HL-60/S4 treated with phorbol 12-myristate 13-acetate at 8.2 ng/mL for 4 days and 3 days (cell line): ENCODE measurements at regions not wholly inside any gene's neighbourhood (a gene's known extent, or its start where the extent isn't known, plus 50 kb on each side); places are given as distances from the start of the nearest gene placed in this dataset.

ENCODE experiments used
- in situ Hi-C: fragments of 300-500 bp; cut with MboI; formaldehyde crosslinking; loops from 2 replicates; pipeline ENCODE4 v1.15.0; 2022; ENCODE audit warnings: low sequenced_read_pairs

DNA sequence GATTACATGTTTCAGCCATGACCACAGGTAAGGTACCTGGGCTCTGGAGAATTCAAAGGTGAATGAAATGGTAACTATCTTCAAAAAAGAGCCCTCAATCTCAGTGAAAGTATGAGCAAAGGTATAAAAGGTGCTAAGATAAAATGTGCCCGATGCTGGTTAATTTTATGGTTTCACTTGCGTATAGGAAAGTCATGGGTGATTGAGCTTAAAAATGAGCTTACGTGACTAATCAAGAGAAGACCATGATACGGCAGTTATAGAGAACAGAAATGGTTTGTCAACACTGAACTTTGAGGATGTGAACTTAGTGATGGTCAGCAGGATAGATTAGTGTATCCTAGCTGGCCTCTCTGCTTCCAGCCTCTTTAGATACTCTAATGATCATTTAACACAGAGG, 320.1 kb downstream of the DEPDC1B start:
- in situ Hi-C loops = no loop called here

DNA sequence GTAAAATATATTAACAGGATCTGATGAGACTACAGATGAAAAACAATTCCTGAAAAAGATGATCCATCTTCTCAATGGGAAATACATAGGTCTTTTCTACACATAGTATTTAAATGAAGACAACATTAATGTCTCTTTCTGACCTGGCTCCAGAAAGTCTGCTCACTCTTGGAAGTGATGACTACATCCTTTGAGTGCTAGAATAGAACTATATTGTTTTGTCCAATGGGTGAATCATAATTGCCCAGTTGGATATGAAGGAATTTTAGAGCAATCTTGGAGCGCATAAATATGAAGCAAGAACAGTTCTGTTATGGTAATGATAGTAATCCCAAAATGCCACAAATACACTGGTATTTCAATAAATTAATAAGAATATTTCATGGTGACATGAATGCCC, 322.1 kb downstream of the DEPDC1B start:
- in situ Hi-C loops = no loop called here

DNA sequence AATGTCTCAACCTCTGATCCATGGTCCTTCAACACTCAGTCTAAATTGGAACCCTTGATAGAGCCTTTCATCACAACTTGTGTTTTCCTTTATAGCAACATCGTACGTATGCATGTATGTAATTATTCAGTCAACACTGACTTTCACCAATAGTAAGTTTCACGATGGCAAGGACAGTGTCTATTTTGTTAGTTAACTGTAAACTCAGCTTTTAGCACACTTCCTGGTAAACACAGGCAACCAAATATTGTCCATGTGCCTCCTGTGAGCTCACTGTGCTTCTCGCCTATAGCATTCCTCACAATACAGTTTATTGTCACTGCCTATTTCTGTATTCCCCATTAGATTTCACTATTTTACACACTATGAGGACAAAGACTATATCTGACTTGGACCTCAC, 323.1 kb downstream of the DEPDC1B start:
- in situ Hi-C loops = no loop called here

DNA sequence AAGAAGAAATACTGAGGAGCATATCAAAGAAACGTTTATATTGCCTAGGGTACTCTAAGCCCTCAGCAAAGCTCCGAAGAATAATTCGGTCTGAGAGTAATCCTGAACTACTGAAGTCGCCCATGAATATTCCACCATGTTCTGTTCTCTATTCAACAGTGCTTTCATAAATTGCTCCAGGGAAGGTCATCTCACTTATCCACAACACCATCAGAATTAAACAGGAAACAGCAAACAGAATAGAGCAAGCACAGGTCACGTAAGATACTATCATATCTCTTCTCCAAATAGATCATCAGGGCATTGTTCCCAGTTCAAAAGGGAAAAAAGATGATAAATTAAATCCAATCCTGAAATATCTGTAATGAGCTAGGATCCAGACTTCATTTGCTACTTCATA, 325.6 kb downstream of the DEPDC1B start:
- in situ Hi-C loops = no loop called here

- in situ Hi-C loops = no loop called here
Observed at GRCh38 chr5:60372786-60373185, 327.2 kb downstream of the DEPDC1B start.

DNA sequence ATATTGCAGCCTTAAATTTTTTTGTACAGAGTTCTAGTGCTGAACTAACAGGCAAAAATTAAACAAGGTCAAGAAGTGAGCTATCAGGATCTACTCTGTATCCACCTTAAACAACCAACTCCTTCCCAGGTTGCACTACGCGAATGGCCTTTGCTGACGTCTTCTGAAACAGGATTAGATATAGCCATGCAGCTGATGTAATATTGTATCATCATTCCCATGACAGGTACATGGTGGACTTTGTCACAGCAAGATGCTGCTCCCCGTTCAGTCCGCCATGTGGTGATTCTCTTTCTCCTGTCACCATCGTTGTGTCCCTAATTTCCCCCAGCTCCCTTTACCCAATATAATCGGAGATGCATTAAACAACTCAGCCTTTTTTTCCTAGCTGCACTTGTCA, 328.9 kb downstream of the DEPDC1B start:
- in situ Hi-C loops = no loop called here

GRCh38 chr5:60370508-60370907, 329.5 kb downstream of the DEPDC1B start:
- in situ Hi-C loops = no loop called here

- in situ Hi-C loops = no loop called here
Observed at GRCh38 chr5:60369391-60369790, 330.6 kb downstream of the DEPDC1B start.

GRCh38 chr5:60368100-60368499, 331.9 kb downstream of the DEPDC1B start:
- in situ Hi-C loops = no loop called here

GRCh38 chr5:60366489-60366888, 333.5 kb downstream of the DEPDC1B start:
- in situ Hi-C loops = no loop called here

- in situ Hi-C loops = no loop called here
Observed at GRCh38 chr5:60365001-60365400, 335.0 kb downstream of the DEPDC1B start.

DNA sequence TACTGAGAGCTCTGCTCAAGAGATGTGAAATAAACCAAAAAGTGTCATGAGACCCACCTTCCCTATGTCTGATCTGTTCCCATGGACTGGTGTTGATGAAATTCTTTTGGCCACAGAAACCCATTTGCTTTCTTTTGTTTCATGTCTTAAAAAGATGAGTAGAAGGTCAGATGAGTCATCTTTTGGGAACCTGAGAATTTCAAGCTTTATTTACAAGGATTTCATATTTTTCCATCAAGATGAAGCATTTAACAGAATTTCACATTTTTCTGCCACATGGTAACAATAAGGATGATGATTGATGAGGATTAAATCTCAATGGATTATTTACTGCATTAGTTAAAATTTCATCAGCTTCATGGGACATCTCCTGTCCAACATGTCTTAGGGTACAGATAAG, 337.8 kb downstream of the DEPDC1B start:
- in situ Hi-C loops = no loop called here

- in situ Hi-C loops = no loop called here
Observed at GRCh38 chr5:60360355-60360754, 339.6 kb downstream of the DEPDC1B start.

GRCh38 chr5:60357302-60357701, 342.7 kb downstream of the DEPDC1B start:
- in situ Hi-C loops = no loop called here

- in situ Hi-C loops = no loop called here
Observed at GRCh38 chr5:60356745-60357144, 343.2 kb downstream of the DEPDC1B start.

DNA sequence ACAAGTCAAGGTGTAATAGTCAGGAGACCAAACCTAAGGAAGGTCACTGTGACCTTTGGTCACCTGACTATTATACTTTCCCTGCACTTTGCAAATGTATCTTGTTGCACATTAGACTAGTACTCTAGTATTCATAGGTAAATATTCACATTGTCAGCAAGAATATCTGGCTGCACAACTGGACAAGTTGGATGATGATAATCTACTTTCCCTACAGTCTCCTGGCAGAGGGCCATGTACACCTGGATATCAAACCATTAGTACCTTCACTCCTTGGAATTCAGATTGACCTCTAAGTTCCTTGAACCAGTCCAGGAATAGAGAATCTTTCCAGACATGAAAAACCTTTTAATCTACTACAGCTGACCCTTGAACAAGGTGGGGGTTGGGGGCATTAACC, 344.8 kb downstream of the DEPDC1B start:
- in situ Hi-C loops = no loop called here

DNA sequence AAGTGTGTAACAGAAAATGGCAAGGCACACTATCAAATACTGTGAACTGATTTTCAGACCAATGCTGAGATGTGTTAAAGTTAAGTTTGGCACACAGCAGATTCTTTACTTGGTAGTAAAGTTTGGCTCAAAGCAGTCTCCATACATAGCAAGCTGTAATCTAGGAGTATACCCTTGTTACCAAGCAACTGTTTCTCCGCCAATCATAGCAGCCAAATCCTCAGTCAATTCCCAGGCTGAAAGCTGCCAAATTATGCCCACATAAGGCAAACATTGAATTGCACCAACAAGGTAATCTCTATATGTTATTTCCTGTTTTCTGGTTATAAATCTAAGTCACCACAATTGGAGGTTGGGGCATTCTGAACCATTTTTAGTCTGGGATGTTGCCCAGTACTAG, 345.7 kb downstream of the DEPDC1B start:
- in situ Hi-C loops = no loop called here

GRCh38 chr5:60352992-60353599, 346.9 kb downstream of the DEPDC1B start:
- in situ Hi-C loops = no loop called here

GRCh38 chr5:60350794-60351193, 349.2 kb downstream of the DEPDC1B start:
- in situ Hi-C loops = no loop called here

DNA sequence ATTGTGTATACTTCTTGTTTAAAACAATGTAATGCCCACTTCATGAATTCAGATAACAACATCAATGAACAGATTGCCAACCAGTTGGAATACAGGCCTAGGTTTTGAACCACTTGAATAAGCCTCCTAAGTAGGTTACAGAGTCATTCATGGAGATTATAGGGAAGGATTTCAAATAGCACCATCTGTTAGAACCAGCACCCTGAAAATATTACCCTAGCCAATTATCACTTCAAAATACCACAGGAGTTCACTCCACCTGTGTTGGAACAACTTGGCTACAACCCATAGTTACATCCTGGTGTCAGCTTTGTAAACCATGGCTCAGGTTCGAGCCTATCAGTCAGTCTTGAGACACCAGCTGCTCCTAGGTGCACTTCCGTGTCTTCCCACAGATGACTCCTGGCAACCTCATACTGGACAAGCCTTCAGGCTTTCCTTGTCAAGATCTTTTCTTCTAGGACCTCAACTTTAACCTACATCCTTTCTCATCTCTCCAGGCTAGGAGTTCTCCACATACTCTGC, 350.0 kb downstream of the DEPDC1B start:
- in situ Hi-C loops = no loop called here

DNA sequence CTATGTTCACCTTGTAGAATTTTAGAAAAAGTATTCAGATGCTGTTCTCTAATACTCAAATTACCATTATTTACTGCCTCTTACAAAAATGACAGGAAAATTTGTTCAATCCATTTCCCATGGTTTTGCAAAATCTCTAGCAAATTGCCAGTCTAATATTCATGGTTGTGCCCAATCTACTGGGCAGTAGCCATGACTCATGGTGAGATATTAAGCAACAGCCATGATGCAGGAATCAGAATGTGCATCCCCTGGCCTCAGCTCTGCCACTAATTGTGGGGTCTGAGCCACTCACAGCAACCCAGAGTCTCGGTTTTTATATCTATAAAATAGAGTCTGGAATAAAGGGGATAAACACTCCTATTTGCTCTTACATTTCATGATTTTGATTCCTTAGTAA, 353.6 kb downstream of the DEPDC1B start:
- in situ Hi-C loops = no loop called here

DNA sequence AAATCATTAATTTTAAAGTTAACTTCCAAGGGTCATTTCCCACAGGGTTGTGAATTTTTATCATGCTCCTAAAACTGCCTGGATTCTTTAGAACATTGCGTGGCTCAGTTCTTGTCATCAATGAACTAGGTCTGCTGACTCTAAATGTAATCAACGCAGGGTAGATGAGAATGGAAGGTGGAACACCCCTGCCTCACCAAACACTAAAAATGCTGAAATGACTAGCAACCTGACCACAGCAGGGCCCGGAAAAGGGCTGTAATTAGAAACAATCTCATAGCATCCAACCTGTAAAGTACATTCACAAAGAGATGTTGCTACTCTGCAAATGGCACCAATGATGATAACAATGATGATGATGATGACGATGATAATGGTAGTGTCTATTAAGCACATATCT, 356.9 kb downstream of the DEPDC1B start:
- in situ Hi-C loops = no loop called here

DNA sequence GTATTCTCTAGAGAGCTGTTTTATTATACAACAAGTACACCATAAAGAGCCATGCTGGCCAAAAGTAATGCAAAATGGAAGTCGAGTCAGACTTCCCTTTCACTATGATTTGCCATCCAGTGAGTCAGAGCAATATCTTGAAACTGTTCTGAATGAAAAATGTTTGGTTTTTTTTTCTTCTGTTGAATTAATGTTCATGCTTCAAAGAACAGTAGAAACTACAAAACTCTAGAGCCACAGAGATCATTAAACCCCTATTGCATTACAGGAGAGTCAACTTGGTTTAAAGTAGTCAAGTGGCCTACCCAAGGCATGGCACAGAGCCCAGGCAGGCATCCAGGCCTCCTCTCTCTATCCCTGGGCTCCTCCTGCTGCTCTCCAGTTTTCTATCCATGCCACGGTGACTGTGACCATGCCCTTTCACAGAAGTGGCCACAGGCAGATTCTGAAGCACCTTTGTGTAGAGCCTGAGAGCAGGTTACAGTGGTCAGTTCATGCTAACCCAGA, 358.9 kb downstream of the DEPDC1B start:
- in situ Hi-C loops = no loop called here
